GM06990 (cell line): ENCODE measurements at regions not wholly inside any gene's neighbourhood (a gene's known extent, or its start where the extent isn't known, plus 50 kb on each side); places are given as distances from the start of the nearest gene placed in this dataset.

Experiments used
- DNase-seq: peaks from one replicate; pipeline ENCODE4 v3.0.0-alpha.2; 2011; ENCODE audit not compliant: insufficient read length; ENCODE audit errors: extremely low read depth
- H3K27me3 ChIP-seq: replicated peaks from 2 replicates; pipeline ENCODE4 v1.6.0; 2011; ENCODE audit warnings: low read length; ENCODE audit not compliant: control insufficient read depth, insufficient read depth
- H3K36me3 ChIP-seq: 2 replicates; pipeline ENCODE4 v1.5.1; 2011; ENCODE audit warnings: low read length; ENCODE audit not compliant: control insufficient read depth, insufficient read depth
- H3K4me3 ChIP-seq: replicated peaks from 2 replicates; pipeline ENCODE4 v1.5.1; 2011; ENCODE audit warnings: low read depth, mild to moderate bottlenecking, control low read depth, low read length
- CTCF ChIP-seq: IDR thresholded peaks from 2 replicates; pipeline ENCODE4 v1.5.1; 2011; ENCODE audit warnings: low read length, control low read depth, mild to moderate bottlenecking, inconsistent platforms; ENCODE audit not compliant: insufficient read depth, poor library complexity, severe bottlenecking

DNA sequence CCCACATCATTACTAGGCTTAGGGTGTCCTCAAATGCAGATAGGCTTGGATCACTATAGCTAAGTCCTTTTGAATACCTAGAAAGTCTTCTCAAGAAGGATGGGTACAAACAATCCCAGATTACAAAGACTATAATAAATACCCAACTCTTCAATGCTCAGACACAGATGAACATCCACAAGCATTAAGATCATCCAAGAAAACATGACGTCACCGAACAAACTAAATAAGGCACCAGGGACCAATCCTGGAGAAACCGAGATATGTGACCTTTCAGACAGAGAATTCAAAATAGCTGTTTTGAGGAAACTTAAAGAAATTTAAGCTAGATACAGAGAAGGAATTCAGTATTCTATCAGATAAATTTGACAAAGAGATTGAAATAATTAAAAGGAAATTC, 108.0 kb upstream of the PLPP4 start:
- no peak for DNase-seq
- Histone ChIP-seq H3K27me3 (no peaks in the 10 kb centered on the region), H3K4me3 (no peak overlapping the region), H3K36me3 (no peaks in the 10 kb centered on the region)
- no peak for TF ChIP-seq CTCF

DNA sequence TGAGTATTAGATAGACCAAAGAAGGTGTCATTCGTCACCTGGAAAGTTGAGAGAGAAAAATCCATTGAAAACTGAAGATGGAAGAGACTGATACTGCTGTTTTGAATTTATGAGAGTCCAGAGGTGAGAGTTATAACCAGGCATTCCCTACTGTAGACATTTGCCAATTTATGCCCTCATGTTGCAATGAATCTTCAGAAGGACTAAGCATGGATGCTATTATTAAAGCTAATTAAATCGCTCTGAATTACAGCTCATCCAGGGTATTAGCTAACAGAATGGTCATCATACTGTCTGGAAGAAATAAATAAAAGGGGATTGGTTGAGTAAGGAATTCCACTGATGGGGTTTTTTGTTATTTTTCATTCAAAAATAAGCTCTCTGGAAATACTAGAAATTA, 101.6 kb upstream of the PLPP4 start:
- DNase-seq = no peak
- Histone ChIP-seq H3K4me3 (no peak overlapping the region), H3K27me3 (no peaks in the 10 kb centered on the region), H3K36me3 (no peaks in the 10 kb centered on the region)
- TF ChIP-seq CTCF = no peak

DNA sequence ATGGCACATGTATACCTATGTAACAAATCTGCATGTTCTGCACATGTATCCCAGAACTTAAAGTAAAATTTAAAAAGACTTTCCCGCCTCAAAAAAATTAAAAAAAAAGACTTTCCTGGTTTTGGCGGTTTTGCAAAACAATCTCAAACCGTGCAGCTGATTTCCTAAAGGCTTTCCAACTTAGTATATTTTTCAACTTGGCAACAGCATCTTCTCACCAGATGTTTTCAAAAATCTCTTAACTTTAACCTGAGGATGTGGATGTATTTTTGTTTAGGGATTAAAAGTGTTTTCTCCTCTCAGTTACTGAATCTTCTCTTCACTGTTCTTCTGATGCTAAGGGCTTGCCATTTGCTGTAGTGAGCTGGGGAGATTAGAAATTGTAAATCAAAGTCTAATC, 96.5 kb upstream of the PLPP4 start:
- no peak overlapping the region for H3K4me3 ChIP-seq
- H3K36me3 ChIP-seq = no peaks in the 10 kb centered on the region
- no peak for TF ChIP-seq CTCF
- H3K27me3 ChIP-seq = no peaks in the 10 kb centered on the region; the same call in 1 of the 2 replicates
- DNase-seq = no peak

- Histone ChIP-seq H3K36me3 (no peaks in the 10 kb centered on the region), H3K27me3 (no peaks in the 10 kb centered on the region; the same call in none of the 2 replicates), H3K4me3 (no peak overlapping the region)
- no peak for TF ChIP-seq CTCF
- no peak for DNase-seq
Observed at GRCh38 chr10:120365872-120366271, 91.2 kb upstream of the PLPP4 start.

GRCh38 chr10:120367341-120367740, 89.7 kb upstream of the PLPP4 start:
- Histone ChIP-seq H3K36me3 (no peaks in the 10 kb centered on the region), H3K27me3 (no peaks in the 10 kb centered on the region; the same call in none of the 2 replicates), H3K4me3 (no peak overlapping the region)
- no peak for DNase-seq
- TF ChIP-seq CTCF = no peak

- DNase-seq = no peak
- no peak overlapping the region for H3K4me3 ChIP-seq
Observed at GRCh38 chr10:120368338-120368737, 88.7 kb upstream of the PLPP4 start.

More at GRCh38 chr10:120368338-120368737, 88.7 kb upstream of the PLPP4 start:
- Histone ChIP-seq H3K36me3 (no peaks in the 10 kb centered on the region), H3K27me3 (no peaks in the 10 kb centered on the region; the same call in none of the 2 replicates)
- no peak for TF ChIP-seq CTCF
